ENCODE measurements at regions not wholly inside any gene's neighbourhood (a gene's known extent, or its start where the extent isn't known, plus 50 kb on each side); places are given as distances from the start of the nearest gene placed in this dataset.
A peak's percentile ranks its signal among the peaks of the same experiment; 100 is the strongest.

DNA sequence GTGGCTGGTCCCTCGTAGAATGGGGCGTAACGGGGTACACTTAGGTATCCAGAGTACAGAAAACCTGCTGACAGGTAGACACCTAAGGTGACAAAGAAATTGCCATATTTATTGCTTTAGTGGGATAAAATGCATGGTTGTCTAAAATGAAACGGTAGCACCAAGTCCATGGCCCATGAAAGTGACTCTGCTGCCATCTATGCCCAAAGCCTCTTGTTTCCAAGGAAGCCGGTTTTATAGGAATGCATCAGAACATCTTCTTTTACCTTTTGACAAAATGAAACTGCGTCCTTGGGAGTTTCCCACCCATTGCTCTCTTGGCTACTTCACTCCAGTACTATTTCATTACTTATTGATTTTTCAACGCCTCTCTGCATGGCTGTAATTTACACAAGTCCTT, 151.3 kb upstream of the ZFHX3 start:
- H3K4me1 Mint-ChIP-seq = no peaks in the 10 kb centered on the region

DNA sequence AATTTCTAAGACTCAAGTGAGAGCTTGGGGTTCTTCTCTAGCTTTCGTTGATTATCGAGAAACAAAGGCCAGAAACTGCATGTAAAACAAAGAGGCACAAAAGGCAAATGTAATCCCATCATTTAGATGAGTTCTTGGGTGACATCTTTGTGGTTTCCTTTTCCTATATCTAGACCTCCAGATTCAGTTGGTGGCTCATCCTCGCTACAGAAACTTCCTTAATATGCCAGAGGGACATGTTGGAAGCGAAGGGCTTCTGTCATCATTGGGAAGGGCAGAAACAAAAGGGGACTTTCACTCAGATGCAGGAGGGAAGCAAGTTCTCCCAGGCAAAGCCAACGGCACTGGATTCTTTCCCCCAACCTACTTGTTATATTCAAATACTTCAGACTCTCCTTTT, 150.6 kb upstream of the ZFHX3 start:
- Mint-ChIP-seq H3K4me3 (no peak overlapping the region), H3K9me3 (no peaks in the 10 kb centered on the region), H3K4me1 (no peaks in the 10 kb centered on the region), H3K27ac (no peak overlapping the region), H3K27me3 (no peaks in the 10 kb centered on the region)
- ATAC-seq = no peak
- no peak for DNase-seq

More for the DNA sequence above, 151.3 kb upstream of the ZFHX3 start:
- Mint-ChIP-seq H3K27me3 (no peaks in the 10 kb centered on the region), H3K27ac (no peak overlapping the region), H3K9me3 (no peaks in the 10 kb centered on the region), H3K4me3 (no peak overlapping the region)
- DNase-seq (no peak), ATAC-seq (no peak)

DNA sequence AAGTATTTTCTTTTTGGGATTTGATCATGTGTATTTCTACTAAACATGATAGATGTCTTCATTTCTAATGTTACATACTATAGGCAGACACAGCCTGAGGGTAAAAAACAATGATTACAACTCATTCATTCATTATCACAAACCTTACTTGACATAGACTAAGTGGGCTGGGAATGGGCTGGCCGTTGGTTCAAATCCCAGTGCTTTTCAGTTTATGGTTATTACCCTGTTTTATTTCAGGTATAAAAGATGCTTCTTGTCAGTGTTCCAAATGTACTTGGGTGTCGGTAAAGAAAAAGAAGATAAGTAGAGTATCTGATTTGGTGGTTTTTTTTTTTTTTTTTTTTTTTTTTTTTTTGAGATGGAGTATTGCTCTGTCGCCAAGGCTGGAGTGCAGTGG, 149.7 kb upstream of the ZFHX3 start:
- Mint-ChIP-seq H3K4me1 (no peaks in the 10 kb centered on the region), H3K9me3 (no peaks in the 10 kb centered on the region), H3K4me3 (no peak overlapping the region), H3K27ac (no peak overlapping the region), H3K27me3 (no peaks in the 10 kb centered on the region)
- no peak for ATAC-seq
- DNase-seq = no peak

DNA sequence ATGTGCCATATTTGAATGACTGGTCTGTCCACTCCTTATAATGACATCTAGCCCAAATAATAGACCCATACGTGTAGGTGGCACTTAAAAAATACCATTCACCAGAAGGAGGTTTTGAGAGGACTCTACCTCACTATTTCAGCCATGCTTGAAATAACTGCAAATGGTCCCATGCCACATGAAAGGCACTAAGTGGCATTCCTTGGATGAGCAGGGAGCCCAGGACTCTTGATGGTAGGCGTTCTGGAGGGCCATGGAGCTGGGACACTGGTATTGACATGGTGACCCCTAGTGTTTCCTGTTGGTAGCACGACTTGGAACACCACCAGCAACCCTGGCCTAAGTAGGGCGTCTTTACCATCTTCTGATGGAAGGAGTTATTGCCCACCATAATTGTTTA, 148.7 kb upstream of the ZFHX3 start:
- no peaks in the 10 kb centered on the region for H3K4me1 Mint-ChIP-seq
- no peak overlapping the region for H3K27ac Mint-ChIP-seq
- H3K27me3 Mint-ChIP-seq = peaks cover 6% of the 10 kb centered on the region
- no peak for ATAC-seq
- peak; percentile 9 to 14 for DNase-seq
- H3K4me3 Mint-ChIP-seq = no peak overlapping the region
- no peaks in the 10 kb centered on the region for H3K9me3 Mint-ChIP-seq

DNA sequence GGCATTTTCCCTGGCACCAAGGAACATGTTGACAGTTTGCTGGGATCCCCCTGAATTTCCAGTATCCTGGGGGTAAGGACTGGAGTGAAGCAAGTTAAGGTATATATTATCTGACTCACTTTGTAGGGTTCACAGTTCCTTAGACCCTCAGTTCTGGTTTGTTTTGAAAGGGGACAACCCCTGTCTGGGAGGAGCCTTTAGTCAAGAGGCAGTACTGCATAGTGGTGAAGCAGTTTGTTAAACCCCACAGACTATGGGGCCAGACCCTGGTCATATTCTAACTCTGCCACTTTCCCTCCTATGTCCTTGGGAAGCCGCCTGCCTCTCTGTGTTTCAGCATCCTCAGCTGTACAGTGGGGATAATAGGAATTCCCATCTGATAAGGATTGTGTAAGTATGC, 145.5 kb upstream of the ZFHX3 start:
- Mint-ChIP-seq H3K27me3 (peaks cover 20% of the 10 kb centered on the region), H3K4me3 (no peak overlapping the region), H3K9me3 (no peaks in the 10 kb centered on the region), H3K27ac (no peak overlapping the region), H3K4me1 (no peaks in the 10 kb centered on the region)
- ATAC-seq = no peak
- DNase-seq = no peak

DNA sequence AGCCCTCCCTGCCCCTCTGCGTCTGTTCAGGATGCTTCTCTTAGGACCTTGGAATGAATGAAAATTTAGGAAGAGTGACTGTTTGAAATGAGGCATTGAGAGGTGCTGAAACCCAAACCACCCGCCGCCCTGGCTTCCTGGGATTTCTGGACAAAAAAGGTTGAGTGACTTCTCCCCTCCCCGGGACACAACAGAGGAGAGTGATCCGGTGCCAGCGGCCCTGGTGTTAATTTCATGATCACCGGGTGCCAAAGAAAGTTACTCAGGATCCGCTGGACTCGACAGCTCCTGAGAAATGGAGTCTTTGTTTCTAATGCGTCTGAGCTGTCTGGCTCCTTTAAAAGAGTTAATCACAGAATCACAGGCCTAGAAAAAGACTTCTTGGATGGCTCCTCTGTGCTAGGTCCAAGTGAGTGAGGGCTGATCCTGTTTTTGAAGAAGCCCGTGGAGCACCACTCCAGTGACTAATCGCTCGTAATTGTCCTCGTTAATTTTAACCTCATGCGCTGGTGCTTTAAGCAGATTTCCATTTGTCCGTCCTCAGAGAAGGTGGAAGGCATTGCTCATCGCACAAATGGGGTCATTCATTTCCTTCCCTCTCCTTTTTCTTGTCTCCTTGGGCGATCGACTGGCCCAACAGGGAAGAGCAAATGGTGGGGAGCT, 144.4 kb upstream of the ZFHX3 start:
- peaks cover 20% of the 10 kb centered on the region for H3K27me3 Mint-ChIP-seq
- ATAC-seq (no peak), DNase-seq (no peak)
- no peaks in the 10 kb centered on the region for H3K4me1 Mint-ChIP-seq
- H3K9me3 Mint-ChIP-seq = no peaks in the 10 kb centered on the region
- no peak overlapping the region for H3K4me3 Mint-ChIP-seq
- no peak overlapping the region for H3K27ac Mint-ChIP-seq

DNA sequence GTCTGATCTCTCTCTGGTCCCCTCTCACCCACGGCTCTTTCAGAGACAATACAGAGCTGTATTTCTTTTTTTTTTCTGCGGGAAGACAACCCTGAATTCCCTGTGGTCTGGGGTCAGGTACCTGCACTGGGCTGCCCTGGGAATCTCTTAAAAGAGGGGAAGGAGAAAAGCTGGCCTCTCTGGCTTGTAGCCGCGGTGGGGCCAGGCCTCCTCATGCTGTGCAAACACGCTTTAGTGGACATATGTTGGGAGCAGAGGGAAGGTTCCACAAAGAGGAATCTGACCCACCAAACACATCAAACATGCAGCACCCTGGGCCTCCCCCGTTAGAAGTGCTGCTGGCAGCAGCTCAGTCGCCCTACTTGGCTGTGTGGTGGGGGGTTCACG, 143.7 kb upstream of the ZFHX3 start:
- no peak overlapping the region for H3K4me3 Mint-ChIP-seq
- H3K4me1 Mint-ChIP-seq = no peaks in the 10 kb centered on the region
- ATAC-seq = no peak
- no peak for DNase-seq
- H3K27me3 Mint-ChIP-seq = peaks cover 20% of the 10 kb centered on the region
- no peak overlapping the region for H3K27ac Mint-ChIP-seq
- no peaks in the 10 kb centered on the region for H3K9me3 Mint-ChIP-seq

DNA sequence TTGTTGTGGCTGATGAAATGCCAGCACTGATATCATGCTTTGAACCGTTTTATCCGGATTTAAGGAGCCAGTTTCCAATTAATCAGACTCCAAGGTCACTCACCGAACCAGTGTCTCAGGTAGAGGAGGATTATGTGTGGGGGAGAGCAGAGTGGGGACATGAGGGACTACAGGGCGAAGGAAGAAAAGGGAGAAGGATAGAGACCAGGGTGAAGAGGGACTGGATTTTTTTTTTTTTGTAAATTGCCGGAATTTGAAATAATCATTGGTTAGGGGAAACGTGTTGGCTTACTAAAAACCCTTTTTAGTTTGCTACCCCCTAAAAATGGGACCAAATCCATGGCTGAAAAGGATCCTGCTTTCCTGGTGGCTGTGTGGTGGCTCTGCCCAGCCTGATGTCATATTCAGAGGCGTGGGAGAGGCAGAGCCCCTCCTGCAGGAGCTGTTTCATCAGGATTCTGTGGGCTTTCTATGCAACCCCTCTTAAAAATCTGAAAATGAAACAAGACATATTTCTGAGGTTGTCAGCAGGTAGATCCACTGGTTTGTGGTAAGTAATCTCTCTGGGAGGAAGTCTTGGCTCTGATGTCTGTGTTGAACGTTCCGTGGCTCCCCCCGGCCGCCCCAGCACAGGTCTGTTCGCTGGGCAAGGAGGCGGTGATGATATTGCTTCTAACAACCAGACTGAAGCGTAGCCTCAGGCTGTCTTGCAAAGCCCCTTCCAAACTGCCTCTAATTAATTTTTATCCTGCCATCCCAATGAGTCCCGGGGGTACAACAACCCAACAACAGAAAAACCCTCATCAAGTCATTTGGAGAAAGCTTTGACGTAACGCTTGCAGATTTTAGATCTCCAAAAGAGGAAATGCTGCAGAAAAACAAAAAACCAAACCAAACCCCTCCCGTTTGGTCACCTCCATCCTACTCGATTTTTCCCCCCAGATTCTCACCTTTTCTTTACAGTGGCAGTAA, 143.0 kb upstream of the ZFHX3 start:
- ATAC-seq (no peak), DNase-seq (no peak)
- peaks cover 20% of the 10 kb centered on the region for H3K27me3 Mint-ChIP-seq
- H3K4me1 Mint-ChIP-seq = no peaks in the 10 kb centered on the region
- peak overlapping the region in 1 of 2 donors; percentile 82 for H3K27ac Mint-ChIP-seq
- H3K9me3 Mint-ChIP-seq = no peaks in the 10 kb centered on the region
- no peak overlapping the region for H3K4me3 Mint-ChIP-seq

DNA sequence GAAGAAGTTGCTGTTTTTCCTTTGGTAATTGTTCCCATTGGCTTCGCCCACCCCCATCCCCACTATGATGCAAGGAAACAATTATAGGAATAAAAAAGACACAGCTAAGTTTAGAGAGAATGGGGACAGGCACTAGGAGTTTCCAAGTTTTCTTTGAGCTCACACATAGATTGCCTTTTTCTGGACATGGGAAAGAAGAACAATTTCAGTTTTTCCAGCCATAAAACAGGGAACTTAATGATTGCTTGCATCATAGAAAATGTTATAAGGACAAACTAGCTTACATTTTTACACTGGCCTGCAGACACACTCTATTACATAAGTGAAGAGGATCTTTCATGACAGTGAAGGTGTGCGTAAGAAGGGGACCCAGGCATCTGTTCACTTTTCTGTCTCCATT, 142.3 kb upstream of the ZFHX3 start:
- Mint-ChIP-seq H3K27ac (no peak overlapping the region), H3K4me3 (no peak overlapping the region), H3K9me3 (no peaks in the 10 kb centered on the region), H3K4me1 (no peaks in the 10 kb centered on the region), H3K27me3 (peaks cover 20% of the 10 kb centered on the region)
- ATAC-seq (no peak), DNase-seq (no peak)

DNA sequence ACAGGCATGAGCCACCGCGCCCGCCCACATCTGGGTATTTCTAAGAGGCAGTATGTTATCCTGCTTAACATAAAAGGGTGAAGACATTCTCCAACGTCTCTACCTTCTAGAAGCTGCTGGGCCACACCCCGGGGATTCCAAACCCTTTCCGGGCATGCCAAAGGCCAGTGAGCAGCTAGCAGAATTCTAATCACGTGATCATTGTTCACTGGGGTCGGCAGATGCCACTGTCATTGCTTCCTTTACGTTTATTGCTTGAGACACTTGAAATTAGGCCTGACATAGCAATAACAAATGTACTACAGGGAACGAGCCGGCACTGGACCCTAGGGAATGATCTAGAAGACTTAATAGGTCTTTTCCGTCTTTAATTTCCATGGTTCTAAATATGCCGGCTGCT, 141.2 kb upstream of the ZFHX3 start:
- no peaks in the 10 kb centered on the region for H3K4me1 Mint-ChIP-seq
- no peaks in the 10 kb centered on the region for H3K9me3 Mint-ChIP-seq
- no peak overlapping the region for H3K4me3 Mint-ChIP-seq
- no peak for ATAC-seq
- peaks cover 20% of the 10 kb centered on the region for H3K27me3 Mint-ChIP-seq
- no peak for DNase-seq
- no peak overlapping the region for H3K27ac Mint-ChIP-seq

DNA sequence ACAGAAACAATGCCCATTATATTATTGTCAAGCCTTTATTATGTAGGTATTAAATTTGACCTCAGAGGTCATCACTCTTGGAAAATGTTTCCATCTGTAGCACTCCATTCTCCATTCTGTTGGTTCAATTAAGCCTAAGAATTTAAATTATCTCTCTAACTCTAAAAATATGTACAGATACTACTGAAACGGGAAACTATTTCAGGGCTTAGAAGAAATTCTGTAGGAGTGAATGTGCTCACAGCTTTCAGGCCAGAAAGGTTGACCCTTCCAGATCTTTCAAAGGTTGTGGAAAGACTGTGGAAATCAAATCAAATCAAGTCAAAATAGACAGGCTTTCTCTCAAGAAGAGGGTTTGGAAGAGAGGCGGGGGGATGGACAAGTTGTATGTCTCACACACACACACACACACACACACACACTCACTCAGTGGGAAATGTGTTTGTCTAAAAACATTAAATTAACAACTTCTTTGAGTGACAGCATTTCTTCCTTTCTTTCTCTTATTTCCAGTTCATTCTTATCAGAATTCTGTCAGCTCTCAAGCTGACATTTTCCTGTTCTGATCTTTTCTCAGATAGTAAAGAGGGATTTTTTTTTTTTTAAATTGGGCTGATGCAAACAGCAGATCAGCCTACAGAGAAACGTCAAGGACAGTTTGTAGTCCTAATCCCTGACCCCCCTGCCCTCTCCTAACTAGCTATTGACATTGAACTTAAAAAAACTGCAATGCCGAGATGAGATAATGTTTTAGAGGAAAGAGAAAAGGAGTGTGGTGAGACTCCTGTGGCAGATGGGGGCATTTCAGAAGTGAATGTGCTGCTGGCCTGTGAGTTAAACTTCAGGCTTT, 139.0 kb upstream of the ZFHX3 start:
- ATAC-seq = no peak
- no peak overlapping the region for H3K4me3 Mint-ChIP-seq
- H3K4me1 Mint-ChIP-seq = no peaks in the 10 kb centered on the region
- no peak for DNase-seq
- H3K27ac Mint-ChIP-seq = peak overlapping the region in 1 of 2 donors; percentile 40
- H3K27me3 Mint-ChIP-seq = peaks cover 18% of the 10 kb centered on the region
- no peaks in the 10 kb centered on the region for H3K9me3 Mint-ChIP-seq

DNA sequence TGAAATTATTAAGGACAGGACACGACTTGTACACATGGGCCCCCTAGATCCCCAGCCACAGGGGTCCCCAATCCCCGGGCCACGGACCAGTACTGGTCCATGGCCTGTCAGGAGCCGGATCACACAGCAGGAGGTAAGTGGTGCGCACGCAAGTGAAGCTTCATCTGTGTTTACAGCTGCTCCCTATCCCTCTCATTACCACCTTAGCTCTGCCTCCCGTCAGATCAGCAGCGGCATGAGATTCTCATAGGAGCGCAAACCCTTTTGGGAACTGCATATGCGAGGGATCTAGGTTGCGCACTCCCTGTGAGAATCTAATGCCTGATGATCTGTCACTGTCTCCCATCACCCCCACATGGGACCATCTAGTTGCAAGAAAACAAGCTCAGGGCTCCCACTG, 137.8 kb upstream of the ZFHX3 start:
- H3K4me3 Mint-ChIP-seq = no peak overlapping the region
- H3K27me3 Mint-ChIP-seq = peaks cover 5% of the 10 kb centered on the region
- H3K9me3 Mint-ChIP-seq = no peaks in the 10 kb centered on the region
- H3K27ac Mint-ChIP-seq = no peak overlapping the region
- DNase-seq (no peak), ATAC-seq (no peak)
- no peaks in the 10 kb centered on the region for H3K4me1 Mint-ChIP-seq

DNA sequence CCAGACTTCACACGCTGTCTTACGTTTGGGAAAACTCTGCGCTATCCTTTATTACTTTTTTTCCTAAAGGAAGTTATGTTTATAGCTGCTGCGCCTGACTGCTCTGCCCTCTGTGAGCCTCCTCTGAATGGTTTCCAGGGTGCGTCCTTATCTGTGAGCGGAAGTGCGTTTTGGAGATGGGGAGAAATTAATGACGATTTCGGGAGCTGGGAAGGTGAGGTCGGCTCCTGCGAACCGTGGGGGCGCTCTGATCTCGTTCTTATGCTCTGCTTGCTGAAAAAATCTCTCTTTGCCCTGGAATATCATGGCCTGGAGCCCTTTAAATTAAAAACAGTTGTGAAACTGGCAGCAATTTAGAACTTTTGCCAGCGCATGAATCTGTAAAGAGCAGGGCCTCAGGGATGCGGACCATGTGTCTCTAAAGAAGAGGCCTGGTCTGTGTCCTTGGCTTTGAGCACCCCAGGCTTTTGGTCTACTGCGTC, 135.7 kb upstream of the ZFHX3 start:
- H3K27ac Mint-ChIP-seq = peak overlapping the region in 1 of 2 donors; percentile 47
- ATAC-seq (no peak), DNase-seq (no peak)
- no peaks in the 10 kb centered on the region for H3K4me1 Mint-ChIP-seq
- no peaks in the 10 kb centered on the region for H3K27me3 Mint-ChIP-seq
- H3K4me3 Mint-ChIP-seq = no peak overlapping the region
- no peaks in the 10 kb centered on the region for H3K9me3 Mint-ChIP-seq

DNA sequence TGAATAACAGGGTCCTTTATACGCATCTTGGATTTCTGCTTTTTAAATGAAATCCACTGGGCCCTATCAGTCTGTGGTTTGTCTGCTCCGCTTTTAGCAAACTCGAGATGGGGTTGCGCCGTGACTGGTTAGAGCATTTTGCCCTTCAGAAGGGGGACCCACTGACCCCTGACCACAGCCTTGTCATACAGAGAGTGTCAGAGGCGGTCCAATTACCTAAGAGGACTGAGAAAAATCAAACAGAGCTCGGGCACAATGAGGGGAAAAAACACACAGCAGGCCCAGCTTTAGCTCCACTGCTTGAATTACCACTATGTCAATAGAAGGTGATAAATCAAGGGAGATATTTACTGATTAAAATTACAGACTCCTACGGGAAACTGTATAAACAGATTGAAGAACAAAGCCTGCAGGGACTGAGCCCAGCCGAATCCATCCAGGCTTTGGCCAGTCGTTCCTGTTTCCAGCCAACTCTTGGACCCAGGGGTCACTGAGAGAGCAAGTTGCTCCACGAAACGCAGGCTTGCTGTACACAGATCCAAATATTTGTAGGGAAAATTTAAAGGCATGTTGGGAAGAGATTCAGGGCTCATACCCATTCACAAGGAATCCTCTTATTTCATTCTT, 131.9 kb upstream of the ZFHX3 start:
- H3K4me1 Mint-ChIP-seq = no peaks in the 10 kb centered on the region

DNA sequence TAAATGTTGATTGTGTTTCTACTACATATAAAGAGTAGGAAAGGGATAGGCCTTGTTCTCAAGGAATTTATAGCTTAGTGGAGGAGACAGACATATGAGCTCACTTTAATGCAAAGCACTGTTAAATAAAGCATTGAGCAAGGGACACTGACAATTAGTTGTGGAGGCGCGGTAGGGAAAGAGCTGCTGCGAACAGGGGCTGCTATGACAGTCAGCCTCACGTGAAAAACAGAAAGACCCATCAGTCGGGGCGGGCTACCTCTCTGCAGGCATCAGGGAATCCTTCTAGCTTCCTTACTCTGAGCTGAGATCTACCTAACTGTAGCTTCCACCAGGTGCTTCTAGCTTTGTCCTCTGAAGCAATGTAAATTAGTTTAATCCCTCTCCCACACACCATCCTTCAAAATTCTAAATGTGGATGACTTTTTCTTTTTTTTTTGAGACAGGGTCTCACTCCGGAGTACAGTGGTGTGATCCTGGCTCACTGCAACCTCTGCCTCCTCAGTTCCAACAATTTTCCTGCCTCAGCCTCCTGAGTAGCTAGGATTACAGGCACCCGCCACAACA, 129.9 kb upstream of the ZFHX3 start:
- no peak for DNase-seq
- H3K27ac Mint-ChIP-seq = no peak overlapping the region
- no peak overlapping the region for H3K4me3 Mint-ChIP-seq
- H3K27me3 Mint-ChIP-seq = no peaks in the 10 kb centered on the region
- H3K9me3 Mint-ChIP-seq = no peaks in the 10 kb centered on the region
- no peak for ATAC-seq
- no peaks in the 10 kb centered on the region for H3K4me1 Mint-ChIP-seq

More for the DNA sequence above, 131.9 kb upstream of the ZFHX3 start:
- ATAC-seq (no peak), DNase-seq (no peak)
- no peaks in the 10 kb centered on the region for H3K27me3 Mint-ChIP-seq
- H3K9me3 Mint-ChIP-seq = no peaks in the 10 kb centered on the region
- no peak overlapping the region for H3K27ac Mint-ChIP-seq
- no peak overlapping the region for H3K4me3 Mint-ChIP-seq

Data from stimulated activated naive CD8-positive, alpha-beta T cell treated with anti-CD3 and anti-CD28 coated beads, Interleukin-15, amount 100 ng/mL, for 72 hours (primary cell).